ENCODE measurements at regions not wholly inside any gene's neighbourhood (a gene's known extent, or its start where the extent isn't known, plus 50 kb on each side); places are given as distances from the start of the nearest gene placed in this dataset.

DNA sequence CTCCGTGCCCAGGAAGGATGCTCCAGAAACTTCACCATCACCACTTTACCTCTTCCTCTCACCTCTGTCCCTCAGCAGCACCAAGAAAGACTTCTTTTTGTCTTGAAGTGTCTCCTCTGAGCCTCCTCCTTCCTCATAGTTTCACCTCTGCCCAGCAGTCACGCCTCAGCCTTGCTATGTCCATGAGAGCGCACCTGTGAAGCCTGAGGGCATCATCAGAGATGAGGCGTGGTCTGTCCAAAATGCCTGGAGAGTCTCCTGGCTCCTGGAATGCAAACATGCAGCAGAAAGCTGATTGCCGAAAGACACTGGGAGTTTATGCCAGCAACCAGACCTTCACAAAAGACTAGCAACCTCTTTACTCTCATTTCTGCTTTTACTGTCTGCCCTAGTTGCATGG lies 336.6 kb downstream of the TEX29 start:
- Mint-ChIP-seq H3K4me1 (peaks cover 17% of the 10 kb centered on the region), H3K4me3 (no peak overlapping the region), H3K27me3 (ENCODE audit: low read depth) (peaks cover 2% of the 10 kb centered on the region; the same call in 1 of the 2 replicates), H3K27ac (no peak overlapping the region), H3K36me3 (no peaks in the 10 kb centered on the region), H3K9me3 (no peaks in the 10 kb centered on the region)
- TF ChIP-seq NFATC4 (CRISPR knock-in tag; IDR thresholded peaks at IDR 0.05) (no peak), USF1 (CRISPR knock-in tag; IDR thresholded peaks at IDR 0.05) (no peak), GABPB1 (CRISPR knock-in tag; IDR thresholded peaks at IDR 0.05) (no peak), IRF1 (CRISPR knock-in tag; IDR thresholded peaks at IDR 0.05) (no peak), ZNF263 (CRISPR knock-in tag; IDR thresholded peaks at IDR 0.05; ENCODE audit: low read depth) (no peak), CDX4 (CRISPR knock-in tag; IDR thresholded peaks at IDR 0.05; ENCODE audit: borderline replicate concordance) (no peak), ZBTB43 (CRISPR knock-in tag; IDR thresholded peaks at IDR 0.05) (no peak), HMGA2 (CRISPR knock-in tag; IDR thresholded peaks at IDR 0.05) (no peak), PRRX2 (CRISPR knock-in tag; IDR thresholded peaks at IDR 0.05) (no peak), SOX15 (CRISPR knock-in tag; IDR thresholded peaks at IDR 0.05) (no peak), FOXP4 (CRISPR knock-in tag; IDR thresholded peaks at IDR 0.05) (no peak), ELF4 (CRISPR knock-in tag; IDR thresholded peaks at IDR 0.05; ENCODE audit: low read depth) (no peak), NR3C1 (CRISPR knock-in tag; conservative IDR thresholded peaks at IDR 0.05; ENCODE audit: low read depth) (no peak), ETV6 (CRISPR knock-in tag; IDR thresholded peaks at IDR 0.05) (no peak)
- TF ChIP-seq, protein P1, sequence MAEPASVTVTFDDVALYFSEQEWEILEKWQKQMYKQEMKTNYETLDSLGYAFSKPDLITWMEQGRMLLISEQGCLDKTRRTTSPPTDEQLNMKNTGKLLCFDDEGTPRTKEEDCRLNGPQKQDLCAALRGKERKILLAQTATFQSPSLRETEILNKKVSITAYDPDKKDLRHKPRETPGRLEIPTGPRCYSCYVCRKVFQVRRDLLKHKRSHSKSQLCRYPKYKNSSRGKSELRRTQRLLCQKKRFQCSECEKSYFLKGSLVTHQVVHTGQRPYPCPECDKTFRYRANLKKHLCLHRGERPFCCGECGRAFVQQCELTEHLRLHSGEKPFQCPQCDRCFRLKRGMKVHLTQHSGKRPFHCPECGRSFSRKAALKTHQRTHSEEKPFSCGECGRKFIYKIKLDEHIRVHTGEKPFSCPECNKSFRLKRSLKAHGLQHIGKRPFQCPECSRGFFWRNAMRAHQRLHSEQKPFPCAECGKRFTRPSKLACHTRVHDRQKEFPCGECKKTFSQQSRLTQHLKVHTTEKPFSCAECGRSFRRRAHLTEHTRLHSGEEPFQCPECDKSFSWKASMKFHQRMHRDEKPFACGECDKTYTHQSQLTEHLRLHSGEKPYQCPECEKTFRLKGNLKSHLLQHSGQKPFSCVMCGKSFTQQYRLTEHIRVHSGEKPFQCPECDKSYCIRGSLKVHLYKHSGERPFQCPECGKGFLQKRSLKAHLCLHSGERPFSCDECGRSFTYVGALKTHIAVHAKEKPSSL (CRISPR knock-in tag; conservative IDR thresholded peaks at IDR 0.05): no peak
- TF ChIP-seq, protein P2, sequence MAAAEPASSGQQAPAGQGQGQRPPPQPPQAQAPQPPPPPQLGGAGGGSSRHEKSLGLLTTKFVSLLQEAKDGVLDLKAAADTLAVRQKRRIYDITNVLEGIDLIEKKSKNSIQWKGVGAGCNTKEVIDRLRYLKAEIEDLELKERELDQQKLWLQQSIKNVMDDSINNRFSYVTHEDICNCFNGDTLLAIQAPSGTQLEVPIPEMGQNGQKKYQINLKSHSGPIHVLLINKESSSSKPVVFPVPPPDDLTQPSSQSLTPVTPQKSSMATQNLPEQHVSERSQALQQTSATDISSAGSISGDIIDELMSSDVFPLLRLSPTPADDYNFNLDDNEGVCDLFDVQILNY (CRISPR knock-in tag; IDR thresholded peaks at IDR 0.05): no peak
- TF ChIP-seq, protein P3, sequence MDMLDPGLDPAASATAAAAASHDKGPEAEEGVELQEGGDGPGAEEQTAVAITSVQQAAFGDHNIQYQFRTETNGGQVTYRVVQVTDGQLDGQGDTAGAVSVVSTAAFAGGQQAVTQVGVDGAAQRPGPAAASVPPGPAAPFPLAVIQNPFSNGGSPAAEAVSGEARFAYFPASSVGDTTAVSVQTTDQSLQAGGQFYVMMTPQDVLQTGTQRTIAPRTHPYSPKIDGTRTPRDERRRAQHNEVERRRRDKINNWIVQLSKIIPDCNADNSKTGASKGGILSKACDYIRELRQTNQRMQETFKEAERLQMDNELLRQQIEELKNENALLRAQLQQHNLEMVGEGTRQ (CRISPR knock-in tag; IDR thresholded peaks at IDR 0.05): no peak
- TF ChIP-seq, protein P4, sequence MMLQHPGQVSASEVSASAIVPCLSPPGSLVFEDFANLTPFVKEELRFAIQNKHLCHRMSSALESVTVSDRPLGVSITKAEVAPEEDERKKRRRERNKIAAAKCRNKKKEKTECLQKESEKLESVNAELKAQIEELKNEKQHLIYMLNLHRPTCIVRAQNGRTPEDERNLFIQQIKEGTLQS (CRISPR knock-in tag; conservative IDR thresholded peaks at IDR 0.05): no peak
- DNase-seq (ENCODE audit: low spot score) (no peak), ATAC-seq (no peak)
- CTCF ChIA-PET: no interaction called here
- POLR2A ChIA-PET: no interaction called here

All from WTC11 (cell line).